PC-9 (cell line): ENCODE measurements at regions not wholly inside any gene's neighbourhood (a gene's known extent, or its start where the extent isn't known, plus 50 kb on each side); places are given as distances from the start of the nearest gene placed in this dataset.

Experiments
- BruUV-seq: library from RNA; stranded (reverse); fragments of 400-500 nt; replicated peaks from 2 replicates; lab custom pipeline; 2021; lab: Mats Ljungman, UMichigan
- CTCF ChIA-PET: fragments of 300-600 bp; sonication (Branson Sonifier 250); formaldehyde crosslinking; loops from one replicate; lab custom pipeline; 2022; ENCODE audit warnings: antibody characterized with exemption; lab: Charles Lee
- POLR2A ChIA-PET: fragments of 300-600 bp; sonication (Branson Sonifier 250); formaldehyde crosslinking; loops from one replicate; lab custom pipeline; 2022; ENCODE audit warnings: antibody characterized with exemption; ENCODE audit not compliant: unreplicated experiment; lab: Charles Lee
- DNase-seq, 2 experiments: peaks; one replicate each; pipeline versions ENCODE4 v3.0.0 to v3.0.0-alpha.2; 2015 to 2022; ENCODE audit warnings: mixed read lengths in 1 of 2
- H2AFZ ChIP-seq: fragments of 200-600 bp; sonication (generic); 2 replicates; pipeline ENCODE4 v1.8.1; 2017; ENCODE audit warnings: antibody characterized with exemption
- H3F3A ChIP-seq: fragments of 200-600 bp; sonication (generic); 2 replicates; pipeline ENCODE4 v1.8.1; 2017; ENCODE audit warnings: antibody characterized with exemption, mild to moderate bottlenecking, low read depth; ENCODE audit not compliant: insufficient read depth
- H3K27ac ChIP-seq: fragments of 200-600 bp; sonication (generic); 2 replicates; pipeline ENCODE4 v1.6.1; 2016; ENCODE audit warnings: mixed run types
- H3K27me3 ChIP-seq: fragments of 200-600 bp; sonication (generic); 2 replicates; pipeline ENCODE4 v1.6.1; 2016; ENCODE audit warnings: low read depth, mixed run types; ENCODE audit not compliant: insufficient read depth
- H3K36me3 ChIP-seq: fragments of 200-600 bp; sonication (generic); 2 replicates; pipeline ENCODE4 v1.6.1; 2016; ENCODE audit warnings: low read depth, mixed run types
- H3K4me1 ChIP-seq: fragments of 200-600 bp; sonication (generic); replicated peaks from 2 replicates; pipeline ENCODE4 v1.6.1; 2016; ENCODE audit warnings: mixed run types; ENCODE audit not compliant: insufficient read depth
- H3K4me2 ChIP-seq: fragments of 200-600 bp; sonication (generic); 2 replicates; pipeline ENCODE4 v1.6.1; 2017; ENCODE audit warnings: mixed run types
- H3K4me3 ChIP-seq: fragments of 200-600 bp; sonication (generic); 2 replicates; pipeline ENCODE4 v1.6.1; 2016; ENCODE audit warnings: mixed run types
- H3K79me2 ChIP-seq: fragments of 200-600 bp; sonication (generic); 2 replicates; pipeline ENCODE4 v1.6.1; 2017; ENCODE audit warnings: low read depth, mixed run types
- H3K9me2 ChIP-seq: fragments of 200-600 bp; sonication (generic); 2 replicates; pipeline ENCODE4 v1.8.1; 2017; ENCODE audit warnings: mild to moderate bottlenecking; ENCODE audit not compliant: insufficient read depth
- H3K9me3 ChIP-seq: fragments of 200-600 bp; sonication (generic); 2 replicates; pipeline ENCODE4 v1.8.1; 2016; ENCODE audit warnings: low read depth; ENCODE audit not compliant: insufficient read depth
- H4K20me1 ChIP-seq: fragments of 200-600 bp; sonication (generic); 2 replicates; pipeline ENCODE4 v1.8.1; 2017; ENCODE audit not compliant: insufficient read depth
- CTCF ChIP-seq: fragments of 200-600 bp; sonication (generic); conservative IDR thresholded peaks from 2 replicates; pipeline ENCODE4 v1.6.1; 2017; ENCODE audit warnings: mixed run types, antibody characterized with exemption, mild to moderate bottlenecking, moderate library complexity
- EZH2 ChIP-seq: fragments of 200-600 bp; sonication (generic); IDR thresholded peaks from 2 replicates; pipeline ENCODE4 v1.8.0; 2017; ENCODE audit warnings: antibody characterized with exemption, low read depth
- intact Hi-C: fragments of 100-400 bp; cut with micrococcal nuclease; formaldehyde crosslinking; loops from one replicate; pipeline ENCODE4 v1.10.0; 2022; ENCODE audit not compliant: unreplicated experiment

- Histone ChIP-seq H3K79me2 (no peaks in the 10 kb centered on the region), H2AFZ (no peak overlapping the region), H3K9me2 (no peaks in the 10 kb centered on the region), H3K4me3 (no peak overlapping the region), H3F3A (no peaks in the 10 kb centered on the region), H3K27me3 (no peaks in the 10 kb centered on the region), H3K4me1 (no peaks in the 10 kb centered on the region), H3K4me2 (no peak overlapping the region), H3K9me3 (no peaks in the 10 kb centered on the region), H3K36me3 (no peaks in the 10 kb centered on the region), H3K27ac (no peak overlapping the region), H4K20me1 (no peaks in the 10 kb centered on the region)
- POLR2A ChIA-PET: no interaction called here
- no TSS peak for BruUV-seq
- intact Hi-C loops: no loop called here
- TF ChIP-seq EZH2 (no peak), CTCF (no peak)
- CTCF ChIA-PET: no interaction called here
- DNase-seq: no peak
These were observed 404.9 kb upstream of the SYT4 start for GRCh38 chr18:43682196-43682595.

- DNase-seq: no peak
- Histone ChIP-seq H3K27ac (no peak overlapping the region), H3K27me3 (no peaks in the 10 kb centered on the region), H3F3A (no peaks in the 10 kb centered on the region), H3K9me3 (no peaks in the 10 kb centered on the region), H3K9me2 (no peaks in the 10 kb centered on the region), H3K4me2 (no peak overlapping the region), H3K4me1 (no peaks in the 10 kb centered on the region), H3K36me3 (no peaks in the 10 kb centered on the region), H3K4me3 (no peak overlapping the region), H4K20me1 (no peaks in the 10 kb centered on the region), H3K79me2 (no peaks in the 10 kb centered on the region), H2AFZ (no peak overlapping the region)
- TF ChIP-seq EZH2 (no peak), CTCF (no peak)
- ChIA-PET POLR2A (no interaction called here), CTCF (no interaction called here)
- BruUV-seq: no TSS peak
- intact Hi-C loops: no loop called here
These were observed 409.4 kb upstream of the SYT4 start for GRCh38 chr18:43686709-43687108.

- Histone ChIP-seq H3K4me3 (no peak overlapping the region), H3K4me2 (no peak overlapping the region), H3K27me3 (no peaks in the 10 kb centered on the region), H3K79me2 (no peaks in the 10 kb centered on the region), H3K4me1 (no peaks in the 10 kb centered on the region), H3K9me3 (no peaks in the 10 kb centered on the region), H4K20me1 (no peaks in the 10 kb centered on the region), H2AFZ (no peak overlapping the region), H3K9me2 (no peaks in the 10 kb centered on the region), H3F3A (no peaks in the 10 kb centered on the region), H3K27ac (no peak overlapping the region), H3K36me3 (no peaks in the 10 kb centered on the region)
- DNase-seq: no peak
- ChIA-PET POLR2A (no interaction called here), CTCF (no interaction called here)
- no TSS peak for BruUV-seq
- TF ChIP-seq EZH2: no peak
- no peak for TF ChIP-seq CTCF
- intact Hi-C loops: no loop called here
These were observed 414.9 kb upstream of the SYT4 start for GRCh38 chr18:43692099-43692690.
